ENCODE measurements at regions not wholly inside any gene's neighbourhood (a gene's known extent, or its start where the extent isn't known, plus 50 kb on each side); places are given as distances from the start of the nearest gene placed in this dataset.

DNA sequence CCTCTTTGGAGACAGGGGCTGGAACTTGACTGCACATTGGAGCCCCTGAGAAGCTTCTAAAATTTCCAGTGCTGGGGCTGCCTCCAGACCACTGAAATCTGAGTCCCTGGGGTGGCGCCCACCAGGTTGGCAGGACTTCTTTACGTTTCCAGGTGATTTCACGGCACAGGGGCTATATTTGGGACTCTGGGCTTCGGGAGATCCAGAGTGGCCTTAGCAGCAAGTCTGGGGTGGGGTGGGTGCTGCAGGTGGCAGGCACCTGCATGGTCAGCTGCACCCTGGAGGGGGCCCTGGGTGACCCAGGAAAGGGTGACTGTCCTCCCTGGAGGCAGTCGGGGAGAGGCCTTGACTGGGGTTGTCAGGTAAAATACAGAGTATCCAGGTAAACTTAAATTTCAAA is 135.5 kb upstream of the PHACTR3 start:
- no peak for TF ChIP-seq EZH2 (IDR thresholded peaks at IDR 0.05; ENCODE audit: borderline replicate concordance, low read depth, low read length, severe bottlenecking)
- TF ChIP-seq, protein P1, sequence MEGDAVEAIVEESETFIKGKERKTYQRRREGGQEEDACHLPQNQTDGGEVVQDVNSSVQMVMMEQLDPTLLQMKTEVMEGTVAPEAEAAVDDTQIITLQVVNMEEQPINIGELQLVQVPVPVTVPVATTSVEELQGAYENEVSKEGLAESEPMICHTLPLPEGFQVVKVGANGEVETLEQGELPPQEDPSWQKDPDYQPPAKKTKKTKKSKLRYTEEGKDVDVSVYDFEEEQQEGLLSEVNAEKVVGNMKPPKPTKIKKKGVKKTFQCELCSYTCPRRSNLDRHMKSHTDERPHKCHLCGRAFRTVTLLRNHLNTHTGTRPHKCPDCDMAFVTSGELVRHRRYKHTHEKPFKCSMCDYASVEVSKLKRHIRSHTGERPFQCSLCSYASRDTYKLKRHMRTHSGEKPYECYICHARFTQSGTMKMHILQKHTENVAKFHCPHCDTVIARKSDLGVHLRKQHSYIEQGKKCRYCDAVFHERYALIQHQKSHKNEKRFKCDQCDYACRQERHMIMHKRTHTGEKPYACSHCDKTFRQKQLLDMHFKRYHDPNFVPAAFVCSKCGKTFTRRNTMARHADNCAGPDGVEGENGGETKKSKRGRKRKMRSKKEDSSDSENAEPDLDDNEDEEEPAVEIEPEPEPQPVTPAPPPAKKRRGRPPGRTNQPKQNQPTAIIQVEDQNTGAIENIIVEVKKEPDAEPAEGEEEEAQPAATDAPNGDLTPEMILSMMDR (IDR thresholded peaks at IDR 0.05; ENCODE audit: extremely low read depth in 1 of 2, insufficient read depth in 1 of 2, low read depth in 1 of 2, low read length in 2 of 2) = no peak
- TF ChIP-seq, protein P2, sequence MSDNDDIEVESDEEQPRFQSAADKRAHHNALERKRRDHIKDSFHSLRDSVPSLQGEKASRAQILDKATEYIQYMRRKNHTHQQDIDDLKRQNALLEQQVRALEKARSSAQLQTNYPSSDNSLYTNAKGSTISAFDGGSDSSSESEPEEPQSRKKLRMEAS (IDR thresholded peaks at IDR 0.05; ENCODE audit: insufficient read depth, insufficient read length) = no peak
- no peak for TF ChIP-seq POLR2AphosphoS5 (IDR thresholded peaks at IDR 0.05; ENCODE audit: insufficient read depth, low read depth, low read length)

Data from endothelial cell of umbilical vein (primary cell).